ENCODE measurements at regions not wholly inside any gene's neighbourhood (a gene's known extent, or its start where the extent isn't known, plus 50 kb on each side); places are given as distances from the start of the nearest gene placed in this dataset.
"Not testable (repeated sequence)": the region's sequence is repeated elsewhere in the genome, so short reads cannot be mapped to it uniquely, and the experiment has no call there.

DNA sequence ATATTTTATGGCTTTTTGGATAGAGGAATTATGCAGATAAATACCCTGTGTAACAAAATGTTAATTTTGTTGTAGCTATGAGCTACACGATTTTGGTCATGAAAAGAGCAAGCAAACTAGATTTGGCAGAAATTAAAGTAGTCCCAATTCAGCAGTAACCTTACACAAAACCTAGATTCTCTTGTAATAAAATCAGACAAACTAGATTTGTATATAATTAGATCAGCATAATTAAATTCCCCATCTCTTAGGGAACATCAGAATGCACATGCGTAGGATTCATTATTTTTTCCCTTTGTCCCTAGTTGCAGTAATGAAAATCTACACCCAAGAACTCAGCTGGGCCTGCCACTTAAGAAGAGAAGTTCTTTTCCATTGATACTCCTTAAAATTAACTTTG lies 1879.2 kb upstream of the CDH9 start:
- DNase-seq (ENCODE audit: low read depth), result no peak

DNA sequence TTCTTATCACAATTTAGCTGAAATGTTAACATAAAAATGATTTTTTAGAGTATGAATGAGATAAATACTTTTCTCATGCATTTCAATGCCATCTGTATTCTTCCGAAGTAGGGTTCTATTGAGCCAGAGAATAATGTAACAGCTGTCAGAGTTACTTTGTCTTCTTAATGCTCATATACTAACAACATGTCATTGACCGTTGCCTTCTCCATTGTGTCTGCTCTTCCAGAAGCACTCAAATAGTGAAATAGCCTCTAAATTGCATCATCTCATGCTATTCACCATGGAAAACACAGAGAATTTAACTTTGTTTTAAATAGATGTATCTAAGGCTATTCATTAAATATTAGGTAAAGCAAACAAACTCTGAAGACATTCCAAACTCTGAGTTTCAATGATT lies 1875.9 kb upstream of the CDH9 start:
- DNase-seq (ENCODE audit: low read depth), result no peak

DNA sequence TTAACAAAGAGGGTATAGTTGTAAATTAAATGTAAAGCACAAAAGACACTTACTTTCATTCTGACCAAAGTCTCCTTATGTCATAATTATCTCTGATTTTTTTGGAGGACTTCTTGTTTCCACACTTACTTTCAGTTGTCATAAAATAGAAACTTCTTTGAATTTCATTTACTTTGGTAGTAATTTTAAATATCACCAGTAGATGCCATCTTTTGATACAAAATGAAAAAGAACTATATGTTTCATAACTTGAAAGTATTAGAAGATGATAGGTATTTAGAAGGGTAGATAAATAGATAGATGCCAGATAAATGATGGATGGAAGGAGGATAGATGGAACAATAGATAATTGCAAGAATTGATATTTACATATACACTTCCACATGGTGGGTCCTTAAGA lies 1865.3 kb upstream of the CDH9 start:
- no peak for DNase-seq (ENCODE audit: low read depth)

DNA sequence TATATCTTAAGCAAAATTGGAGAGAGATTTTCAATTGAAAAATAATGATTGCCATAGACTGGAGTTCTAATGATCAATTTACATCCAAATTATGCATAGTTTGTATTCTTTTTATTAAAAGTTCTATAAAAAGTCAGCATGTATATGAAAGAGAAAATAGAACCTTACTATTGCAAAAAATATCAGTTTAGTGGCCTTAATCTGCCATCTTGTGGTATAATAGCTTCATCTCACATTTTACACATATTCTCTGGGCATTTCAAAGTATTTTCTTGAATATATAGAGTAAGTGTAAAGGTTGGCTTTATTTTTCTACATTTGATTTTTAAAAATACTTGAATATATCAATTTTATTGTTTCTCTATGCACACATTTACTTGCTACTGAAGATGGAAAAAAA lies 1858.6 kb upstream of the CDH9 start:
- peak; percentile 9 for DNase-seq (ENCODE audit: low read depth)

DNA sequence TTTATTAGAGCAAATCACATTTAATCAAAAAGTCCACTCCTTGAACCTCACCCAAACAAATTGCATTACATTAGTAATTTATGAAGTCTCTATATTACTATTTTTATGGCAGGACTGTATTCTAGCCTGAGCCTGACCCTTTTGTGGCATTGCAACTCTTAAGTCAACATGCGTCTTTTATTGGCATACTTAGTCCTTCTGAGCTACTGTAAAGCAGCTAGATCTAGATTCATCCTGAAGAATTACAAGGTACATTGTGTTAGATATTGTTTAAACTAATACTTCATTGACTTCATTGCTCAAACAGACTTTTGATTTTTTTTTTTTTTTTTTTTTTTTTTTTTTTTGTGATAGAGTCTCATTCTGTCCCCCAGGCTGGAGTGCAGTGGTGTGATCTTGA lies 1842.5 kb upstream of the CDH9 start:
- DNase-seq (ENCODE audit: low read depth), result no peak

DNA sequence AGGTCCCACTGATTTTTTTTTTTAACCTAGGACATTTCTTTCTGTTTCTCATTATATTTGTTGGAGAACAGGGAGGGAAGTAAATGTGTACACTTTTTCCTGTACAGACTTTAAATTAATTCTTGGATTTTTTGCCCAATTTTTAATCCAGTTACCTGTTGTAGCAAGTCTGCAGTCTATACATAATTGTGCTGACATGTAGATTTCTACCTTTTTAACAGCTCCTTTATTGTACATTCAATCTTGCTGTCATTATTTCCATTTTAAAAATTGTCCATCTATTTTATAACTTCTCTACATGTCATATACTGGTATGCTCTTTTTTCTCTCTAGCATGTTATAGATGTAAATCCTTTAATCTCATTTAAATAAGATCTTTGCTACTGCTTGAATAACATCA lies 1838.7 kb upstream of the CDH9 start:
- DNase-seq (ENCODE audit: low read depth), result no peak

DNA sequence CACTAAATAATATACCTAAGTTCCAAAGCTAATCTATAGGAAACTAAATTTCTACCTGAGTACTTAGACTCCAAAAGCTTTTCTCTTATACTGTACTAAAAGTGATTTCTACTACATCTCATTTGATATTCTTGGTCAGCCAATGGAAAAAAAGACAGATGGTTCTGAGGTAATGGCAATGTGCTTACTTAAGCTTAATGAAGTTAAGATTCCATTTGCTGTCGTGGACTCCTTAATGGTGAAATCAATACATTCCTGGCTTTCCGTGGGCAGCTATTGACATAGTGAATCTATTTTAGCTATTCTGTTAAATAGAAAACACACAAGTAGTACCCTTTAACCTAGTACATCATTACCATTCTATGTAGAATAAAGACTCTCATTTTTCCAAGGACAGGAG lies 1825.6 kb upstream of the CDH9 start:
- DNase-seq (ENCODE audit: low read depth), result no peak

DNA sequence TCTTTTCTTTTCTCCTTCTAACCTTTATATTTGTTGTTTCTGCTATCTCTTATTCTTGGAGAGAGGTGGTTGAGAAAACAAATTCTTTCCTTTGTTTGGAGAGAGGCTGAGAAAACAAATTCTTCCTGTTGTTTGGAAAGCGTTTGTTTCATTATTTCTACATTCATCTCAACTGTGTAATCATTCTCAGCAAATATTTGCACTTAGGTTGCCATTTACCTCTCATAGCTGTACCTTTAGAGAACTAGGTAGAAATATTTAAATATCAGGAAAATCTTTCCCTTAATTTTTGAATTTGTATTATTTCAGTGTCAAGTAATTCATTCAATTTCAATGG lies 1824.4 kb upstream of the CDH9 start:
- no peak for DNase-seq (ENCODE audit: low read depth)

DNA sequence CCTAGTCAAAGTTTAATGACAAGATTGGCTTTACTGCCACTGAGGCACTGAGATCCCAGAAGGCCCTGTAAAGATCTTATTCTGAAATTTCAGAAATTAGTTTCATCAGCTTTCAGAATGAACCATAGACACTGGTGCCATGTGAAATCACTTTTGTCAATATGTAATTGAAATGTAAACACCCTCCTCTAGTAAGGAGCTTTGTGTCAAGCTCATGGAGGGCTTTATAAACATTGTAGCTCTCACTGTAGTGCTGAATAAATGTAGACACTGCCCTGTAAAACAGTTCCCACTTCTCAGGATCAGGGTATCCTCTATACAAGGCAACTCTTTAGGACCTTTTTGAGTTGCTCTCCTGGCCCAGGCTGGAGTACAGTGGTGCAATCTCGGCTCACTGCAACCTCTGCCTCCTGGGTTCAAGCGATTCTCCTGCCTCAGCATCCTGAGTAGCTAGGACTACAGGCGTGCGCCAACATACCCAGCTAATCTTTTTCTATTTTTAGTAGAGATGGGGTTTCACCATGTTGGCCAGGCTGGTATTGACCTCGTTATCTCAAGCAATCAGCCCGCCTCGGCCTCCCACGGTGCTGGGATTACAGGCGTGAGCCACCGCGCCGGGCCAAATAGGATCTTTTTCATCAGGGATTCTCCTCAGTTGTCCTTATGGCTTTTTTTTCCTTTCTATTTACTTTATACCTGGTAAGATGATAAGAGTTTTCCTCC lies 1823.9 kb upstream of the CDH9 start:
- DNase-seq (ENCODE audit: low read depth), result no peak

DNA sequence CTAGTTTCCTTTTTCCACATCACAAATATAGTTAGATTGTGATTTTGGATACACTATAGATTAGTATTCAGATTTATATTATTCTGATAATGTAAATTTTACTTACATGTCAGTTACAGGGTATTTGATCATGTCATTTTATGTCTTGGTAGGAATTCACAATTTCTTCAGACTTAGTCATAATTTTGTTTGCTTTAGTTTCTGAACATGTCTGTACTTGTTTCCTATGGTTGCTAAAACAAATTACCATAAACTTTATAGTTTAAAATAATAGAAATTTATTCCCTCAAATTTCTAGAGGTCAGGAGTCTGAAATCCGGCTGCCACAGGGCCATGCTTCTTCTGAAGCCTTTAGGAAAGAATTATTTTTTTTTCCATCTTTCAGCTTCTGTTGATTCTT lies 1817.2 kb upstream of the CDH9 start:
- DNase-seq (ENCODE audit: low read depth), result no peak

DNA sequence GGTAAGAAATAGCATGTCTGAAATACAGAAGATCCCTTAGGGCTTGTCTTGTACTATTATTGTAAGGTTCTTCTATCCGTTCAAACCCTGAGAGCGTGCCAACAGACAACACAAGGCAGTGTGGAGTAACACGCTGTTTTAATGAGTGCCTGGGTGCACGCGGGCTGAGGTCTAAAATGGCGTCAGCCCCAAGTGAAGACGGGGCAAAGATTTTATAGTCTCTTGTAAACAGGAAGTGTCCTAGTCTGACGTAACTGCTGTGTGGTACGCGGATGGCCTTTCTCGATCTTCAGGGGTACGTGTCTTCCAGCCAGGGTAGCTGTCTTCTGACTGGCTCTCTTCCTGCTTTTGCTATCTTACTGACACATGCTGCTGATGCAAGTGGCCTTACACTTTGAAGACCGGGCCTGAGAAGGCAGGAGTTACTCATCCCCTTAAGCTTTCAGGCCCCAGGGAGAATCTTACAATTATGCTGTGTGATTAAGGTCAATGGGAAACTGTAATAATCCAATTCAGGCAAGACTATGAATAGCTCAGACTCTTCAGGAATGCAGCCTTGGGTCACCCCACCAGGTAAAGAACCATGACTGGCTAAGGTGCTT lies 1812.0 kb upstream of the CDH9 start:
- DNase-seq (ENCODE audit: low read depth), result no peak

DNA sequence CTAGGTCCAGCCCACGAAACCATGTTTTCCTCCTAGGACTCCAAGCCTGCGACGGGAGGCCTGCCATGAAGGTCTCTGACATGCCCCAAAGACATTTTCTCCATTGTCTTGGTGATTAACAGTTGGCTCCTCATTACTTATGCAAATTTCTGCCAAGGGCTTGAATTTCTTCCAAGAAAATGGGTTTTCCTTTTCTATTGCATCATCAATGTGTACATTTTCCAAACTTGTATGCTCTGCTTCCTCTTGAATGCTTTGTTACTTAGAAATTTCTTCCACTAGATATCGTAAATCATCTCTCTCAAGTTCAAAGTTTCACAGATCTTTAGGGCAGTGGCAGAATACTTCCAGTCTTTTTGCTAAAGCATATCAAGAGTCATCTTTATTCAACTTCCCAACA lies 1792.7 kb upstream of the CDH9 start:
- no peak for DNase-seq (ENCODE audit: low read depth)

DNA sequence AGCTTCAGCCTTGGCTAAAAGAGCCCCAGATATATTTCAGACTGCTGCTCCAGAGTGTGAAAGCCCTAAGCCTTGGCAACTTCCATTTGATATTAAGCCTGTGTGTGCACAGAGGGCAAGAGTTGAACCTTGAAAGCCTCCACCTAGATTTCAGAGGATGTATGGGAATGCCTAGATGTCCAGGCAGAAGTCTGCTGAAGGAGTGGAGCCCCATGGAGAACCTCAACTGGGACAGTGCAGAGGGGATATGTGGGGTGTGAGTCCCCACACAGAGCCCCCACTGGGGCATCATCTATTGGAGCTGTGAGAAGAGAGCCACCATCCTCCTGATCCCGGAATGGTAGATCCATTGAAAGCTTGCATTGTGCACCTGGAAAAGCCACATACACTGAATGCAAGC lies 1784.8 kb upstream of the CDH9 start:
- DNase-seq (ENCODE audit: low read depth), result no peak

DNA sequence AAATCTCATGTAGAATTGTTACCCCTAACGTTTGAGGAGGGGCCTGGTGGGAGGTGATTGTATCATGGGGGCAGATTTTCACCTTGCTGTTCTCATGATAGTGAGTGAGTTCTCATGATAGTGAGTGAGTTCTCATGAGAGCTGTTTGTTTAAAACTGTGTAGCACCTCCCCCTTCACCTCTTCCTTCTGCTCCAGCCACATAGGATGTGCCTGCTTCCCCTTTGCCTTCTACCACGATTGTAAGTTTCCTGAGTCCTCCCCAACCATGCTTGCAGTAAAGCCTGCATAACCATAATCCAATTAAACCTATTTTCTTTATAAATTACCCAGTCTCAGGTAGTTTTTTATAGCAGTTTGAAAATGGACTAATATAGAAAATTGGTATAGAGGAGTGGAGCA lies 1783.7 kb upstream of the CDH9 start:
- DNase-seq (ENCODE audit: low read depth), result no peak

DNA sequence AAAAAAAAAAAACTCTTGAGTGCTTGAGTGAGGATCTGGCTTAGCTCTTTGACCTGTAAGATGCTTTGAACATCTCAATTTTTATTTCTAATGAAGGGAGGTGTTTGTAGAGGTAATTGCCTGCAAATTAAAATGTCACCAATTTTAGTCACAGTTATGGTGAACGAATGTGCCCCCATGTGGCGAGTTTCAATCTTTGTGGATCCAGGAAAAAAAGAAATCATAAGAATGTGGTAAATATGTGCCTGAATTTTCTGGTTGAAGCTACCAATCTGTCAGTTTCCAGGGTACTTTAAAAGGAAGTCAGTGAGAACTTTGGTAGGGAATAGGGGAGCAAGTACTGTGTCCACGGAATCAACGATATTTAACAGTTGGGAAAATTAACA lies 1772.4 kb upstream of the CDH9 start:
- no peak for DNase-seq (ENCODE audit: low read depth)

DNA sequence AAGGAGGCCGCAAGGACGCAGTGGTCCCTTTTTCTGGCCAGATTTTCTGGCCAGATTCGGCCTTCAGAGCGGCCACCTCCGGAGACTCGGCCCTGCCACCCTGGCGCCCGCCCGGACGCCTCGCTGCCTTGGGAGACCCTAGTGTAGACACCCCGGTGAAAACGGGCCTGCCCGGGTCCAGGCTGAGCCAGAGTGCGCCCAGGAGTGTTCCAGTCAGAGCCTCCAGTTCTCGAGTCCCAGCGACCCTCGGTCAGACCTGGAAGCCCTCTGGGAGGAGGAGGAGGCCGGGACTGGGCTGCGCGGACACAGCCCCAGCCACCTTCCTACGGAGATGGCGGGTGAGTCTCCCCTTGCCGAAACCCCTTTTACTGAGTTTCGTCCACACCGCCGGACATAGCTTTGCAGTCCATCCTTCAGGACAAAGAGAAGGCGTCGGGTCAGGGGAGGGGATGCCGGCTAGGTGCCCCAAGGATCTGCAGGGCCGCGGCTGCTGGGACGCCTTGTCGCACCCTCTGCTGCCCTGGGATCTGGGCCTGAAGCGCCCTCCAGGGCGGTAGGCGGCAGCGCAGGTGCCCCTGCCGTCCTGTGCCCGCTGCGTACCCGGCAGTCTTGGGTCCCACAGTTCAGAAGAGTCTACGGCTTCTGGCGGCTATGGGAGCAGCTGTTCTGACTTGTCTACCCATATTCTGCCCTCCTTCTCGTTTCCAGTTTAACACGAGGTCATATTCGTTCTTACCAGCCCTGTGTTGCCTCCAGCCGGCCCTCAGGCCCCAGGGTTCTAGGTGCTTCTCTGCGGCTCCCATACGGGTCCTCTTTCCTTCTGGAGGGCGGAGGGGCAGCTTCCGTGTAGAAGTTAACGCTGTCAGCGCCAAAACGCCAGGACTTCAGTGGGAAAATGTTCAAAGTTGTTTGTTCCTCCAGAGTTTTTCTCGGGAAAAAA lies 1771.7 kb upstream of the CDH9 start:
- no peak for DNase-seq (ENCODE audit: low read depth)

DNA sequence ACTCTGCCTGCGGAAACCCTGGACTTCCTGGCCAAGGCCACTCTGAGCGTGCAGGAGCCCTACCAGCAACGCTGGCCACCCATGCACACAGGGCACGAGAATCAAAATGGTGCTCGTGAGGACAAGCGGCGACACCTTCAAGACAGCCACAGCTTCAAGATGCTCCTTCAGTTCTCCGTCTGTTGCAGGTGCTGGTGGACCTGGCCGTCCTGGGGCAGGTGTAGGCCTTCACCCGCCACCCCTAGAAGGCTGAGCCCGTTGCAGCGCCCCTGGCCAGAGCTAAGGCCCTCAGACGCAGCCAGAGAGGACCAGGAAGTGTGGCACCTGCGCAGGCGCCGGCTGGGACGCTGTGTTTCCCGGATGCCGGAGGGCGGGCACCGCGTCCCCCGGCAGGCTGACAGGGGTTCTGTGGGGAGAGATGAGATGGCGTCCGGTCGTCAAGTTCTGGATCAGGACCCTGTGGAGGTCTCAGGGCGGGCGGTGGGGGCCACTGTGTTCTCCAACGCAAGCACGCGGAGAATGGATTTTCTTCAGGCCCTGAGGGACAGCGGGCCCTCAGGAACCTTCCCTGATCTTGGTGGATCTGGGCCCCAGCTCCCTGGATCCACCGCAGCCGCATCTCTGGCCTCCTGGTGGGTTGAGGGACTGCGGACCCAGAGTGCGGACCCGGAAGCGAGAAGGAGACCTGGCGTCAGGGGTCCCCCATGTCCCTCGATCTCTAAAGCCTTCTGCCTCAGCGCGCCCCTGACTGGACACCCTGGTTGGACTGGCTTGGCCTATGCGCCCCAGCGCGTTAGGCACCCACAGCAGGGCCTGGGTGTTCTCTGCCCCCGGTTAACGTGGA lies 1770.8 kb upstream of the CDH9 start:
- no peak for DNase-seq (ENCODE audit: low read depth)

DNA sequence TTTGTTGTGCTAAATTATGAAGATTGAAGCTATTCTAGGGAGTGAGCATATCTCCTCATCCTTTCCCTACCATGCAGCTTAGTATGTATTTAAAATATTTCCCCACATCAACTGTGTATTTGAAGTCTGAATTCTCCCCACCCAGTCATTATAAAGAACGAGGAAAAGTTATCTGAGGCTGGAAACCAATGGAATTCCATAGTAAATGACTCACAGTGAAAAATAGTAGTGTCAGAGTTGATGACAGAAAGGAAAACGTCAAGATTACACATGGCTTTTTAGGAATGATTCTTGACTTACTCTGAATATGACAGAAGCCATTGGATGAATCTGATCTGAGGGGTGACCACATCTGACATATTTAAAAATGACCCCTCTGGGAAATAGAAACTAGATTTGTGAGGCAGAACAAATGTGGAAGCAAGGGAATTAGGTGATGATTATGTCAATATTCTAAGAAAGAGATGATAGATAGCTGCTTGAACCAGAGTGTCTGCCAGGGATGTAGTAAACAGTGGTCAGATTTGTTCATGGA lies 1768.9 kb upstream of the CDH9 start:
- DNase-seq (ENCODE audit: low read depth), result peak; percentile 39

DNA sequence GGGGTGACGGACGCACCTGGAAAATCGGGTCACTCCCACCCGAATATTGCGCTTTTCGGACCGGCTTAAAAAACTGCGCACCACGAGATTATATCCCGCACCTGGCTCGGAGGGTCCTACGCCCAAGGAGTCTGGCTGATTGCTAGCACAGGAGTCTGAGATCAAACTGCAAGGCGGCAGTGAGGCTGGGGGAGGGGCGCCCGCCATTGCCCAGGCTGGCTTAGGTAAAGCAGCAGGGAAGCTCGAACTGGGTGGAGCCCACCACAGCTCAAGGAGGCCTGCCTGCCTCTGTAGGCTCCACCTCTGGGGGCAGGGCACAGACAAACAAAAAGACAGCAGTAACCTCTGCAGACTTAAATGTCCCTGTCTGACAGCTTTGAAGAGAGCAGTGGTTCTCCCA lies 1760.6 kb upstream of the CDH9 start:
- not testable (repeated sequence) for DNase-seq (ENCODE audit: low read depth)

DNA sequence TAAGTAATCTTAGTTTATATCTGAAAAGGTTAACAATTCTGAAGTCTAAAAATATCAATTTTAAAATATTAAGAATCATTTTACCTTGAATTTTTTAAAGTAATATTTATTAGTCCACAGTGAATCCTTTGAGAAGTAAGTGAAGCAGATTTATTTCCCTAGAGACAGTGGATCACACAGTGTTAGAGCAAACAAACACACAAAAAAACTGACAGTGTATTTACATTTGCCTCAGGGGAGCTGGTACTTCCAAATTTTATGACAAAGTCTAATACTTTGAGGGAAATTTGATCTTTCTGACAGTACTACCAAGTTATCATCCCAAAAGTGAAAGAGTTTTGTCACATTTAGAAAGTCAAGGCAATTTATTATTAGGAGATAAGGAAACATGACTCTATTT lies 1750.6 kb upstream of the CDH9 start:
- DNase-seq (ENCODE audit: low read depth), result no peak

DNA sequence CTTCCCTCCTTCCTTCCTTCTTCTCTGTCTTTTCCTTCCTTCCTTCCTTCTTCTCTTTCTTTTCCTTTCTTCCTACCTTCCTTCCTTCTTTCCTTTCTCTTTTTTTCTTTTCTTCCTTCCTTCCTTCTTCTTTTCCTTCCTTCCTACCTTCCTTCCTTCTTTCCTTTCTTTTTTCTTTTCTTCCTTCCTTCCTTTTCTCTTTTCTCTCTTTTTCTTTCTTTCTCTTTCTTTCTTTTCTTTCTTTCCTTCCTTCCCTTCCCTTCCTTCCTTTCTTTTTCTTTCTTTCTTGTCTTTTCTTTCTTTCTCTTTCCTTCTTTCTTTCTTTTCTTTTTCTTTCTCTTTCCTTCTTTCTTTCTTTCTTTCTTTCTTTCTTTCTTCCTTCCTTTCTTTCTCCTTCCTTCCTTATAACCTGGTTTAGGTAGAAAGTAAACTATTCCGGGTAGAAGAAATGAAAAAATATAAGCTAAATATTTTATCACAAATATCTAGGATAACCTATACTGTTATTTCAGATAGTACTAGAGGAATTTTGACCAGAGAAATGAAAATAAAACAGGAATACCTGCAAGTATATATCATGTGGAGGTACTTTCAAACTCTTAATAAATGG lies 1741.8 kb upstream of the CDH9 start:
- no peak for DNase-seq (ENCODE audit: low read depth)

Measured in amniotic epithelial cell (primary cell).